ENCODE measurements at regions not wholly inside any gene's neighbourhood (a gene's known extent, or its start where the extent isn't known, plus 50 kb on each side); places are given as distances from the start of the nearest gene placed in this dataset.

- ChIA-PET CTCF (interaction anchor here (0.9 kb wide), 1 partner anchor 315 kb away, joined by 3 read pairs; no protein-coding TSS in a partner anchor), POLR2A (no interaction called here)
- Mint-ChIP-seq H3K27me3 (peaks cover 9% of the 10 kb centered on the region), H3K4me1 (no peaks in the 10 kb centered on the region), H3K4me3 (no peak overlapping the region), H3K27ac (no peak overlapping the region), H3K9me3 (ENCODE audit: low read depth) (no peaks in the 10 kb centered on the region), H3K36me3 (ENCODE audit: low read depth) (no peaks in the 10 kb centered on the region)
- intact Hi-C loops (cut with DNase I, micrococcal nuclease): no loop called here
- DNase-seq (no peak), ATAC-seq (no peak)
These were observed 289.3 kb upstream of the RORA start for GRCh38 chr15:61518191-61518950.

- Mint-ChIP-seq H3K4me1 (no peaks in the 10 kb centered on the region), H3K27ac (no peak overlapping the region), H3K4me3 (no peak overlapping the region), H3K9me3 (ENCODE audit: low read depth) (no peaks in the 10 kb centered on the region), H3K36me3 (ENCODE audit: low read depth) (no peaks in the 10 kb centered on the region), H3K27me3 (peaks cover 8% of the 10 kb centered on the region)
- intact Hi-C loops (cut with DNase I, micrococcal nuclease): no loop called here
- POLR2A ChIA-PET: no interaction called here
- ATAC-seq: no peak
- CTCF ChIA-PET: interaction anchor here (0.6 kb wide), 1 partner anchor 550 kb away, joined by 3 read pairs; no protein-coding TSS in a partner anchor
- no peak for DNase-seq
These were observed 288.7 kb upstream of the RORA start for GRCh38 chr15:61517776-61518175.

- ChIA-PET CTCF (interaction anchor here (0.6 kb wide), 1 partner anchor 550 kb away, joined by 3 read pairs; no protein-coding TSS in a partner anchor), POLR2A (no interaction called here)
- no peaks in the 10 kb centered on the region for H3K9me3 Mint-ChIP-seq (ENCODE audit: low read depth)
- no peaks in the 10 kb centered on the region for H3K36me3 Mint-ChIP-seq (ENCODE audit: low read depth)
- H3K27ac Mint-ChIP-seq: no peak overlapping the region
- no peak for DNase-seq
- no peak overlapping the region for H3K4me3 Mint-ChIP-seq
- intact Hi-C loops (cut with DNase I, micrococcal nuclease): no loop called here
- H3K4me1 Mint-ChIP-seq: no peaks in the 10 kb centered on the region
- no peak for ATAC-seq
- H3K27me3 Mint-ChIP-seq: peaks cover 8% of the 10 kb centered on the region
These were observed 288.2 kb upstream of the RORA start for GRCh38 chr15:61517335-61517734.

- POLR2A ChIA-PET: no interaction called here
- intact Hi-C loops (cut with DNase I, micrococcal nuclease): no loop called here
- H3K4me1 Mint-ChIP-seq: no peaks in the 10 kb centered on the region
- no peak overlapping the region for H3K4me3 Mint-ChIP-seq
- H3K36me3 Mint-ChIP-seq (ENCODE audit: low read depth): no peaks in the 10 kb centered on the region
- H3K27me3 Mint-ChIP-seq: peaks cover 18% of the 10 kb centered on the region
- no peaks in the 10 kb centered on the region for H3K9me3 Mint-ChIP-seq (ENCODE audit: low read depth)
- CTCF ChIA-PET: no interaction called here
- no peak for DNase-seq
- H3K27ac Mint-ChIP-seq: no peak overlapping the region
- ATAC-seq: no peak
These were observed 282.7 kb upstream of the RORA start for GRCh38 chr15:61511756-61512155.

GRCh38 chr15:61511089-61511488 is 282.0 kb upstream of the RORA start:
- no peaks in the 10 kb centered on the region for H3K36me3 Mint-ChIP-seq (ENCODE audit: low read depth)
- POLR2A ChIA-PET: no interaction called here
- H3K4me3 Mint-ChIP-seq: no peak overlapping the region
- CTCF ChIA-PET: no interaction called here
- no peaks in the 10 kb centered on the region for H3K4me1 Mint-ChIP-seq
- intact Hi-C loops (cut with DNase I, micrococcal nuclease): no loop called here
- H3K9me3 Mint-ChIP-seq (ENCODE audit: low read depth): no peaks in the 10 kb centered on the region
- peaks cover 18% of the 10 kb centered on the region for H3K27me3 Mint-ChIP-seq
- ATAC-seq: no peak
- no peak for DNase-seq
- no peak overlapping the region for H3K27ac Mint-ChIP-seq

- no peaks in the 10 kb centered on the region for H3K36me3 Mint-ChIP-seq (ENCODE audit: low read depth)
- ChIA-PET POLR2A (no interaction called here), CTCF (no interaction called here)
- DNase-seq: no peak
- H3K4me3 Mint-ChIP-seq: no peak overlapping the region
- no peaks in the 10 kb centered on the region for H3K9me3 Mint-ChIP-seq (ENCODE audit: low read depth)
- peaks cover 16% of the 10 kb centered on the region for H3K27me3 Mint-ChIP-seq
- H3K4me1 Mint-ChIP-seq: no peaks in the 10 kb centered on the region
- no peak overlapping the region for H3K27ac Mint-ChIP-seq
- intact Hi-C loops (cut with DNase I, micrococcal nuclease): no loop called here
- ATAC-seq: no peak
These were observed 280.3 kb upstream of the RORA start for GRCh38 chr15:61509327-61509840.

- DNase-seq: no peak
- ATAC-seq: no peak
- Mint-ChIP-seq H3K4me3 (no peak overlapping the region), H3K9me3 (ENCODE audit: low read depth) (no peaks in the 10 kb centered on the region), H3K36me3 (ENCODE audit: low read depth) (no peaks in the 10 kb centered on the region), H3K27ac (no peak overlapping the region), H3K27me3 (peaks cover 20% of the 10 kb centered on the region), H3K4me1 (no peaks in the 10 kb centered on the region)
- ChIA-PET CTCF (no interaction called here), POLR2A (no interaction called here)
- intact Hi-C loops (cut with DNase I, micrococcal nuclease): no loop called here
These were observed 274.4 kb upstream of the RORA start for GRCh38 chr15:61503383-61503969.

- DNase-seq (no peak), ATAC-seq (no peak)
- Mint-ChIP-seq H3K4me1 (no peaks in the 10 kb centered on the region), H3K36me3 (ENCODE audit: low read depth) (no peaks in the 10 kb centered on the region), H3K27ac (no peak overlapping the region), H3K9me3 (ENCODE audit: low read depth) (no peaks in the 10 kb centered on the region), H3K4me3 (no peak overlapping the region), H3K27me3 (peaks cover 25% of the 10 kb centered on the region)
- POLR2A ChIA-PET: no interaction called here
- intact Hi-C loops (cut with DNase I, micrococcal nuclease): no loop called here
- CTCF ChIA-PET: no interaction called here
These were observed 272.8 kb upstream of the RORA start for GRCh38 chr15:61501815-61502389.

- ATAC-seq (no peak), DNase-seq (no peak)
- intact Hi-C loops (cut with DNase I, micrococcal nuclease): no loop called here
- Mint-ChIP-seq H3K4me1 (no peaks in the 10 kb centered on the region), H3K9me3 (ENCODE audit: low read depth) (no peaks in the 10 kb centered on the region), H3K4me3 (no peak overlapping the region), H3K27me3 (peaks cover 26% of the 10 kb centered on the region), H3K27ac (no peak overlapping the region), H3K36me3 (ENCODE audit: low read depth) (no peaks in the 10 kb centered on the region)
- ChIA-PET POLR2A (no interaction called here), CTCF (no interaction called here)
These were observed 272.0 kb upstream of the RORA start for GRCh38 chr15:61500951-61501620.

GRCh38 chr15:61500523-61500922 is 271.4 kb upstream of the RORA start:
- H3K27me3 Mint-ChIP-seq: peaks cover 26% of the 10 kb centered on the region
- H3K9me3 Mint-ChIP-seq (ENCODE audit: low read depth): no peaks in the 10 kb centered on the region
- ATAC-seq (no peak), DNase-seq (no peak)
- H3K4me3 Mint-ChIP-seq: no peak overlapping the region
- POLR2A ChIA-PET: no interaction called here
- H3K36me3 Mint-ChIP-seq (ENCODE audit: low read depth): no peaks in the 10 kb centered on the region
- no peaks in the 10 kb centered on the region for H3K4me1 Mint-ChIP-seq
- intact Hi-C loops (cut with DNase I, micrococcal nuclease): no loop called here
- no peak overlapping the region for H3K27ac Mint-ChIP-seq
- CTCF ChIA-PET: no interaction called here

GRCh38 chr15:61499376-61499775 is 270.3 kb upstream of the RORA start:
- Mint-ChIP-seq H3K4me1 (no peaks in the 10 kb centered on the region), H3K9me3 (ENCODE audit: low read depth) (no peaks in the 10 kb centered on the region), H3K27ac (no peak overlapping the region), H3K4me3 (no peak overlapping the region), H3K27me3 (peaks cover 27% of the 10 kb centered on the region), H3K36me3 (ENCODE audit: low read depth) (no peaks in the 10 kb centered on the region)
- CTCF ChIA-PET: no interaction called here
- ATAC-seq (no peak), DNase-seq (no peak)
- POLR2A ChIA-PET: no interaction called here
- intact Hi-C loops (cut with DNase I, micrococcal nuclease): no loop called here

- no peak overlapping the region for H3K27ac Mint-ChIP-seq
- H3K4me3 Mint-ChIP-seq: no peak overlapping the region
- H3K36me3 Mint-ChIP-seq (ENCODE audit: low read depth): no peaks in the 10 kb centered on the region
- ATAC-seq: no peak
- intact Hi-C loops (cut with DNase I, micrococcal nuclease): no loop called here
- H3K4me1 Mint-ChIP-seq: no peaks in the 10 kb centered on the region
- peaks cover 9% of the 10 kb centered on the region for H3K27me3 Mint-ChIP-seq
- H3K9me3 Mint-ChIP-seq (ENCODE audit: low read depth): no peaks in the 10 kb centered on the region
- ChIA-PET CTCF (no interaction called here), POLR2A (no interaction called here)
- DNase-seq: no peak
These were observed 260.5 kb upstream of the RORA start for GRCh38 chr15:61489571-61489970.

All from activated CD4-positive, alpha-beta T cell treated with anti-CD3 and anti-CD28 coated beads for 36 hours (primary cell).